ENCODE measurements at regions not wholly inside any gene's neighbourhood (a gene's known extent, or its start where the extent isn't known, plus 50 kb on each side); places are given as distances from the start of the nearest gene placed in this dataset.

GRCh38 chr6:145069966-145070365 is 665.4 kb downstream of the EPM2A start:
- Mint-ChIP-seq H3K4me3 (no peak overlapping the region), H3K36me3 (ENCODE audit: low read depth) (no peaks in the 10 kb centered on the region), H3K27me3 (ENCODE audit: insufficient read depth, low read depth, poor library complexity) (peaks cover 3% of the 10 kb centered on the region), H3K4me1 (no peaks in the 10 kb centered on the region), H3K27ac (no peak overlapping the region), H3K9me3 (no peaks in the 10 kb centered on the region; the same call in 2 of the 3 replicates)
- no peak overlapping the region for H3K4me2 ChIP-seq
- no peak for DNase-seq (ENCODE audit: low spot score)
- H3K27ac ChIP-seq (ENCODE audit: low read depth), result no peak overlapping the region
- peaks cover 14% of the 10 kb centered on the region for H3K9me2 ChIP-seq (ENCODE audit: insufficient read depth)
- no peaks in the 10 kb centered on the region for H4K20me1 ChIP-seq (replicated peaks; ENCODE audit: insufficient read depth)
- TF ChIP-seq ZNF331 (CRISPR knock-in tag; IDR thresholded peaks at IDR 0.05; ENCODE audit: low read depth) (no peak), JUNB (IDR thresholded peaks at IDR 0.05; ENCODE audit: unreplicated experiment) (no peak), CREB1 (CRISPR knock-in tag; IDR thresholded peaks at IDR 0.05; ENCODE audit: low read depth) (no peak), ZNF114 (CRISPR knock-in tag; IDR thresholded peaks at IDR 0.05) (no peak), EZH2 (IDR thresholded peaks at IDR 0.05; ENCODE audit: low read depth, unreplicated experiment) (no peak), NANOG (IDR thresholded peaks at IDR 0.05; ENCODE audit: borderline replicate concordance) (no peak), POLR2AphosphoS5 (IDR thresholded peaks at IDR 0.05; ENCODE audit: low read depth) (no peak), STAT1 (IDR thresholded peaks at IDR 0.05; ENCODE audit: unreplicated experiment) (no peak), EZH2phosphoT487 (IDR thresholded peaks at IDR 0.05; ENCODE audit: unreplicated experiment) (no peak)
- TF ChIP-seq, protein P1, sequence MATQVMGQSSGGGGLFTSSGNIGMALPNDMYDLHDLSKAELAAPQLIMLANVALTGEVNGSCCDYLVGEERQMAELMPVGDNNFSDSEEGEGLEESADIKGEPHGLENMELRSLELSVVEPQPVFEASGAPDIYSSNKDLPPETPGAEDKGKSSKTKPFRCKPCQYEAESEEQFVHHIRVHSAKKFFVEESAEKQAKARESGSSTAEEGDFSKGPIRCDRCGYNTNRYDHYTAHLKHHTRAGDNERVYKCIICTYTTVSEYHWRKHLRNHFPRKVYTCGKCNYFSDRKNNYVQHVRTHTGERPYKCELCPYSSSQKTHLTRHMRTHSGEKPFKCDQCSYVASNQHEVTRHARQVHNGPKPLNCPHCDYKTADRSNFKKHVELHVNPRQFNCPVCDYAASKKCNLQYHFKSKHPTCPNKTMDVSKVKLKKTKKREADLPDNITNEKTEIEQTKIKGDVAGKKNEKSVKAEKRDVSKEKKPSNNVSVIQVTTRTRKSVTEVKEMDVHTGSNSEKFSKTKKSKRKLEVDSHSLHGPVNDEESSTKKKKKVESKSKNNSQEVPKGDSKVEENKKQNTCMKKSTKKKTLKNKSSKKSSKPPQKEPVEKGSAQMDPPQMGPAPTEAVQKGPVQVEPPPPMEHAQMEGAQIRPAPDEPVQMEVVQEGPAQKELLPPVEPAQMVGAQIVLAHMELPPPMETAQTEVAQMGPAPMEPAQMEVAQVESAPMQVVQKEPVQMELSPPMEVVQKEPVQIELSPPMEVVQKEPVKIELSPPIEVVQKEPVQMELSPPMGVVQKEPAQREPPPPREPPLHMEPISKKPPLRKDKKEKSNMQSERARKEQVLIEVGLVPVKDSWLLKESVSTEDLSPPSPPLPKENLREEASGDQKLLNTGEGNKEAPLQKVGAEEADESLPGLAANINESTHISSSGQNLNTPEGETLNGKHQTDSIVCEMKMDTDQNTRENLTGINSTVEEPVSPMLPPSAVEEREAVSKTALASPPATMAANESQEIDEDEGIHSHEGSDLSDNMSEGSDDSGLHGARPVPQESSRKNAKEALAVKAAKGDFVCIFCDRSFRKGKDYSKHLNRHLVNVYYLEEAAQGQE (IDR thresholded peaks at IDR 0.05; ENCODE audit: unreplicated experiment), result no peak
- TF ChIP-seq, protein P2, sequence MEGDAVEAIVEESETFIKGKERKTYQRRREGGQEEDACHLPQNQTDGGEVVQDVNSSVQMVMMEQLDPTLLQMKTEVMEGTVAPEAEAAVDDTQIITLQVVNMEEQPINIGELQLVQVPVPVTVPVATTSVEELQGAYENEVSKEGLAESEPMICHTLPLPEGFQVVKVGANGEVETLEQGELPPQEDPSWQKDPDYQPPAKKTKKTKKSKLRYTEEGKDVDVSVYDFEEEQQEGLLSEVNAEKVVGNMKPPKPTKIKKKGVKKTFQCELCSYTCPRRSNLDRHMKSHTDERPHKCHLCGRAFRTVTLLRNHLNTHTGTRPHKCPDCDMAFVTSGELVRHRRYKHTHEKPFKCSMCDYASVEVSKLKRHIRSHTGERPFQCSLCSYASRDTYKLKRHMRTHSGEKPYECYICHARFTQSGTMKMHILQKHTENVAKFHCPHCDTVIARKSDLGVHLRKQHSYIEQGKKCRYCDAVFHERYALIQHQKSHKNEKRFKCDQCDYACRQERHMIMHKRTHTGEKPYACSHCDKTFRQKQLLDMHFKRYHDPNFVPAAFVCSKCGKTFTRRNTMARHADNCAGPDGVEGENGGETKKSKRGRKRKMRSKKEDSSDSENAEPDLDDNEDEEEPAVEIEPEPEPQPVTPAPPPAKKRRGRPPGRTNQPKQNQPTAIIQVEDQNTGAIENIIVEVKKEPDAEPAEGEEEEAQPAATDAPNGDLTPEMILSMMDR (conservative IDR thresholded peaks at IDR 0.05; ENCODE audit: low read depth in 2 of 2), result no peak
- TF ChIP-seq, protein P3, sequence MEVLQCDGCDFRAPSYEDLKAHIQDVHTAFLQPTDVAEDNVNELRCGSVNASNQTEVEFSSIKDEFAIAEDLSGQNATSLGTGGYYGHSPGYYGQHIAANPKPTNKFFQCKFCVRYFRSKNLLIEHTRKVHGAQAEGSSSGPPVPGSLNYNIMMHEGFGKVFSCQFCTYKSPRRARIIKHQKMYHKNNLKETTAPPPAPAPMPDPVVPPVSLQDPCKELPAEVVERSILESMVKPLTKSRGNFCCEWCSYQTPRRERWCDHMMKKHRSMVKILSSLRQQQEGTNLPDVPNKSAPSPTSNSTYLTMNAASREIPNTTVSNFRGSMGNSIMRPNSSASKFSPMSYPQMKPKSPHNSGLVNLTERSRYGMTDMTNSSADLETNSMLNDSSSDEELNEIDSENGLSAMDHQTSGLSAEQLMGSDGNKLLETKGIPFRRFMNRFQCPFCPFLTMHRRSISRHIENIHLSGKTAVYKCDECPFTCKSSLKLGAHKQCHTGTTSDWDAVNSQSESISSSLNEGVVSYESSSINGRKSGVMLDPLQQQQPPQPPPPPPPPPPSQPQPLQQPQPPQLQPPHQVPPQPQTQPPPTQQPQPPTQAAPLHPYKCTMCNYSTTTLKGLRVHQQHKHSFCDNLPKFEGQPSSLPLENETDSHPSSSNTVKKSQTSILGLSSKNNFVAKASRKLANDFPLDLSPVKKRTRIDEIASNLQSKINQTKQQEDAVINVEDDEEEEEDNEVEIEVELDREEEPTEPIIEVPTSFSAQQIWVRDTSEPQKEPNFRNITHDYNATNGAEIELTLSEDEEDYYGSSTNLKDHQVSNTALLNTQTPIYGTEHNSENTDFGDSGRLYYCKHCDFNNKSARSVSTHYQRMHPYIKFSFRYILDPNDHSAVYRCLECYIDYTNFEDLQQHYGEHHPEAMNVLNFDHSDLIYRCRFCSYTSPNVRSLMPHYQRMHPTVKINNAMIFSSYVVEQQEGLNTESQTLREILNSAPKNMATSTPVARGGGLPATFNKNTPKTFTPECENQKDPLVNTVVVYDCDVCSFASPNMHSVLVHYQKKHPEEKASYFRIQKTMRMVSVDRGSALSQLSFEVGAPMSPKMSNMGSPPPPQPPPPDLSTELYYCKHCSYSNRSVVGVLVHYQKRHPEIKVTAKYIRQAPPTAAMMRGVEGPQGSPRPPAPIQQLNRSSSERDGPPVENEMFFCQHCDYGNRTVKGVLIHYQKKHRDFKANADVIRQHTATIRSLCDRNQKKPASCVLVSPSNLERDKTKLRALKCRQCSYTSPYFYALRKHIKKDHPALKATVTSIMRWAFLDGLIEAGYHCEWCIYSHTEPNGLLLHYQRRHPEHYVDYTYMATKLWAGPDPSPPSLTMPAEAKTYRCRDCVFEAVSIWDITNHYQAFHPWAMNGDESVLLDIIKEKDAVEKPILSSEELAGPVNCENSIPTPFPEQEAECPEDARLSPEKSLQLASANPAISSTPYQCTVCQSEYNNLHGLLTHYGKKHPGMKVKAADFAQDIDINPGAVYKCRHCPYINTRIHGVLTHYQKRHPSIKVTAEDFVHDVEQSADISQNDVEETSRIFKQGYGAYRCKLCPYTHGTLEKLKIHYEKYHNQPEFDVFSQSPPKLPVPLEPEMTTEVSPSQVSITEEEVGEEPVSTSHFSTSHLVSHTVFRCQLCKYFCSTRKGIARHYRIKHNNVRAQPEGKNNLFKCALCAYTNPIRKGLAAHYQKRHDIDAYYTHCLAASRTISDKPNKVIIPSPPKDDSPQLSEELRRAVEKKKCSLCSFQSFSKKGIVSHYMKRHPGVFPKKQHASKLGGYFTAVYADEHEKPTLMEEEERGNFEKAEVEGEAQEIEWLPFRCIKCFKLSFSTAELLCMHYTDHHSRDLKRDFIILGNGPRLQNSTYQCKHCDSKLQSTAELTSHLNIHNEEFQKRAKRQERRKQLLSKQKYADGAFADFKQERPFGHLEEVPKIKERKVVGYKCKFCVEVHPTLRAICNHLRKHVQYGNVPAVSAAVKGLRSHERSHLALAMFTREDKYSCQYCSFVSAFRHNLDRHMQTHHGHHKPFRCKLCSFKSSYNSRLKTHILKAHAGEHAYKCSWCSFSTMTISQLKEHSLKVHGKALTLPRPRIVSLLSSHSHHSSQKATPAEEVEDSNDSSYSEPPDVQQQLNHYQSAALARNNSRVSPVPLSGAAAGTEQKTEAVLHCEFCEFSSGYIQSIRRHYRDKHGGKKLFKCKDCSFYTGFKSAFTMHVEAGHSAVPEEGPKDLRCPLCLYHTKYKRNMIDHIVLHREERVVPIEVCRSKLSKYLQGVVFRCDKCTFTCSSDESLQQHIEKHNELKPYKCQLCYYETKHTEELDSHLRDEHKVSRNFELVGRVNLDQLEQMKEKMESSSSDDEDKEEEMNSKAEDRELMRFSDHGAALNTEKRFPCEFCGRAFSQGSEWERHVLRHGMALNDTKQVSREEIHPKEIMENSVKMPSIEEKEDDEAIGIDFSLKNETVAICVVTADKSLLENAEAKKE (CRISPR knock-in tag; IDR thresholded peaks at IDR 0.05), result no peak
- TF ChIP-seq, protein P4, sequence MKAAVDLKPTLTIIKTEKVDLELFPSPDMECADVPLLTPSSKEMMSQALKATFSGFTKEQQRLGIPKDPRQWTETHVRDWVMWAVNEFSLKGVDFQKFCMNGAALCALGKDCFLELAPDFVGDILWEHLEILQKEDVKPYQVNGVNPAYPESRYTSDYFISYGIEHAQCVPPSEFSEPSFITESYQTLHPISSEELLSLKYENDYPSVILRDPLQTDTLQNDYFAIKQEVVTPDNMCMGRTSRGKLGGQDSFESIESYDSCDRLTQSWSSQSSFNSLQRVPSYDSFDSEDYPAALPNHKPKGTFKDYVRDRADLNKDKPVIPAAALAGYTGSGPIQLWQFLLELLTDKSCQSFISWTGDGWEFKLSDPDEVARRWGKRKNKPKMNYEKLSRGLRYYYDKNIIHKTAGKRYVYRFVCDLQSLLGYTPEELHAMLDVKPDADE (IDR thresholded peaks at IDR 0.05), result no peak
- H3K4me1 ChIP-seq (ENCODE audit: insufficient read depth), result no peaks in the 10 kb centered on the region
- no peak overlapping the region for H2AFZ ChIP-seq
- no peak for ATAC-seq
- no peaks in the 10 kb centered on the region for H3F3A ChIP-seq (replicated peaks; ENCODE audit: low read depth)
- no peaks in the 10 kb centered on the region for H3K27me3 ChIP-seq (ENCODE audit: insufficient read depth)
- no peaks in the 10 kb centered on the region for H3K36me3 ChIP-seq (ENCODE audit: insufficient read depth)
- H3K79me2 ChIP-seq (replicated peaks; ENCODE audit: insufficient read depth), result no peaks in the 10 kb centered on the region
- H3K4me3 ChIP-seq, result no peak overlapping the region

Measured in GM23338 (cell line).